ENCODE measurements at regions not wholly inside any gene's neighbourhood (a gene's known extent, or its start where the extent isn't known, plus 50 kb on each side); places are given as distances from the start of the nearest gene placed in this dataset.

DNA sequence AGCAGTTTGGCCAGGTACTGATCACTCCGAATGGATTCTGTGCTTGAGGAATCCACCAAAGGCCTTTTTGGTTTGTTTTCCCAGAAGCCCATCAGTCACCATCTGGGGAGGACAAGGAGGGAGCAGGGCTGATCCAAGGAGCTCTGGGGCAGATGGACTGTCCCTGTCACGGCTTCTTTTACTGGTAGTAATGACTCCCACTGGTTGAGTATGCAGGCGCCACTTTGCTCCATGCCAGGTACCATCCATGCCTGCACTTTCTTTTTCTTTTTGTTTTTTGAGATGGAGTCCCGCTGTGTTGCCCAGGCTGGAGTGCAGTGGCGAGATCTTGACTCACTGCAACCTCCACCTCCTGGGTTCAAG, 101.7 kb downstream of the UBIAD1 start:
- TF ChIP-seq, protein P1, sequence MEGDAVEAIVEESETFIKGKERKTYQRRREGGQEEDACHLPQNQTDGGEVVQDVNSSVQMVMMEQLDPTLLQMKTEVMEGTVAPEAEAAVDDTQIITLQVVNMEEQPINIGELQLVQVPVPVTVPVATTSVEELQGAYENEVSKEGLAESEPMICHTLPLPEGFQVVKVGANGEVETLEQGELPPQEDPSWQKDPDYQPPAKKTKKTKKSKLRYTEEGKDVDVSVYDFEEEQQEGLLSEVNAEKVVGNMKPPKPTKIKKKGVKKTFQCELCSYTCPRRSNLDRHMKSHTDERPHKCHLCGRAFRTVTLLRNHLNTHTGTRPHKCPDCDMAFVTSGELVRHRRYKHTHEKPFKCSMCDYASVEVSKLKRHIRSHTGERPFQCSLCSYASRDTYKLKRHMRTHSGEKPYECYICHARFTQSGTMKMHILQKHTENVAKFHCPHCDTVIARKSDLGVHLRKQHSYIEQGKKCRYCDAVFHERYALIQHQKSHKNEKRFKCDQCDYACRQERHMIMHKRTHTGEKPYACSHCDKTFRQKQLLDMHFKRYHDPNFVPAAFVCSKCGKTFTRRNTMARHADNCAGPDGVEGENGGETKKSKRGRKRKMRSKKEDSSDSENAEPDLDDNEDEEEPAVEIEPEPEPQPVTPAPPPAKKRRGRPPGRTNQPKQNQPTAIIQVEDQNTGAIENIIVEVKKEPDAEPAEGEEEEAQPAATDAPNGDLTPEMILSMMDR (IDR thresholded peaks at IDR 0.05 in 8 of 11, conservative IDR thresholded peaks at IDR 0.05 in 3 of 11) = no peak
- no peak for TF ChIP-seq POLR2A (IDR thresholded peaks at IDR 0.05)
